ENCODE measurements at regions not wholly inside any gene's neighbourhood (a gene's known extent, or its start where the extent isn't known, plus 50 kb on each side); places are given as distances from the start of the nearest gene placed in this dataset.

DNA sequence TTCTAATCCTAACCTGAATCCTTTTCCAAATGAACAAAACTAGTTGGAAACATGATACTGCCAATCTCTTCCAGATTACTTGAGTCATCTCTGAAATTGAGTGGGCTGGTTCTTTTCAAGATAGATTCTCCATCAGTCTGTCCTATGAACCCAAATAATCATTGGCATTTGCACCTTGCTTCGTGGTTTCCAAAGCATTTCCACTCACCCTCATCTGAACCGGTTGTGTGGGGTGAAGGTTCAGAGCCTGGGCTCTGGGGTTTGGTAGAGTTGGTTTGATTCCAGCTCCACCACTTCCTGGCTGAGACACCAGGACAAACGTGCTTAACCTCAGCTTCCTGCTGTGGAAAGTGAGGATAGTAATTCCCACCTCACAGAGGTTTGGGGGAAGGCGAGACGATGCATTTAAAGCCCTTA is 206.4 kb upstream of the E2F8 start:
- Mint-ChIP-seq H3K27me3 (ENCODE audit: low read depth in 3 of 3) (peaks cover 0 to 3% (median 0%) of the 10 kb centered on the region in 3 donors), H3K4me3 (no peak overlapping the region), H3K4me1 (no peaks in the 10 kb centered on the region), H3K27ac (no peak overlapping the region), H3K36me3 (no peaks in the 10 kb centered on the region), H3K9me3 (peaks cover 0 to 2% (median 0%) of the 10 kb centered on the region in 7 donors)
- Histone ChIP-seq H3K36me3 (replicated peaks in 1 of 2; ENCODE audit: control insufficient read depth in 1 of 2, insufficient read depth in 2 of 2, low read length in 2 of 2) (no peaks in the 10 kb centered on the region), H3K27ac (ENCODE audit: low read depth in 1 of 2, low read length in 2 of 2) (no peak overlapping the region), H4K20me1 (ENCODE audit: insufficient read depth, low read length) (no peaks in the 10 kb centered on the region), H3K9me3 (replicated peaks in 1 of 2; ENCODE audit: control insufficient read depth in 1 of 2, insufficient read depth in 1 of 2, low read length in 2 of 2) (no peaks in the 10 kb centered on the region), H3K4me1 (ENCODE audit: control insufficient read depth in 1 of 2, insufficient read depth in 2 of 2, low read length in 2 of 2) (no peaks in the 10 kb centered on the region), H3K9ac (ENCODE audit: insufficient read depth, low read length, poor library complexity, severe bottlenecking) (no peak overlapping the region), H2AFZ (ENCODE audit: insufficient read depth, low read depth, low read length, poor library complexity, severe bottlenecking) (no peak overlapping the region), H3K27me3 (ENCODE audit: control insufficient read depth in 2 of 2, insufficient read depth in 2 of 2, low read length in 2 of 2) (no peaks in the 10 kb centered on the region), H3K4me2 (replicated peaks; ENCODE audit: extremely low read depth, low read length, poor library complexity, severe bottlenecking) (no peak overlapping the region), H3K4me3 (replicated peaks in 1 of 3; ENCODE audit: low read depth in 2 of 3, low read length in 3 of 3) (no peak overlapping the region), H3K79me2 (ENCODE audit: insufficient read depth, low read length) (no peaks in the 10 kb centered on the region)
- intact Hi-C loops (cut with micrococcal nuclease), result no loop called here
- no CpG with 5 or more reads among the region's 5 CpGs for WGBS (ENCODE audit: insufficient coverage)
- TF ChIP-seq, protein P1, sequence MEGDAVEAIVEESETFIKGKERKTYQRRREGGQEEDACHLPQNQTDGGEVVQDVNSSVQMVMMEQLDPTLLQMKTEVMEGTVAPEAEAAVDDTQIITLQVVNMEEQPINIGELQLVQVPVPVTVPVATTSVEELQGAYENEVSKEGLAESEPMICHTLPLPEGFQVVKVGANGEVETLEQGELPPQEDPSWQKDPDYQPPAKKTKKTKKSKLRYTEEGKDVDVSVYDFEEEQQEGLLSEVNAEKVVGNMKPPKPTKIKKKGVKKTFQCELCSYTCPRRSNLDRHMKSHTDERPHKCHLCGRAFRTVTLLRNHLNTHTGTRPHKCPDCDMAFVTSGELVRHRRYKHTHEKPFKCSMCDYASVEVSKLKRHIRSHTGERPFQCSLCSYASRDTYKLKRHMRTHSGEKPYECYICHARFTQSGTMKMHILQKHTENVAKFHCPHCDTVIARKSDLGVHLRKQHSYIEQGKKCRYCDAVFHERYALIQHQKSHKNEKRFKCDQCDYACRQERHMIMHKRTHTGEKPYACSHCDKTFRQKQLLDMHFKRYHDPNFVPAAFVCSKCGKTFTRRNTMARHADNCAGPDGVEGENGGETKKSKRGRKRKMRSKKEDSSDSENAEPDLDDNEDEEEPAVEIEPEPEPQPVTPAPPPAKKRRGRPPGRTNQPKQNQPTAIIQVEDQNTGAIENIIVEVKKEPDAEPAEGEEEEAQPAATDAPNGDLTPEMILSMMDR (IDR thresholded peaks at IDR 0.05), result no peak
- DNase-seq, result no peak

DNA sequence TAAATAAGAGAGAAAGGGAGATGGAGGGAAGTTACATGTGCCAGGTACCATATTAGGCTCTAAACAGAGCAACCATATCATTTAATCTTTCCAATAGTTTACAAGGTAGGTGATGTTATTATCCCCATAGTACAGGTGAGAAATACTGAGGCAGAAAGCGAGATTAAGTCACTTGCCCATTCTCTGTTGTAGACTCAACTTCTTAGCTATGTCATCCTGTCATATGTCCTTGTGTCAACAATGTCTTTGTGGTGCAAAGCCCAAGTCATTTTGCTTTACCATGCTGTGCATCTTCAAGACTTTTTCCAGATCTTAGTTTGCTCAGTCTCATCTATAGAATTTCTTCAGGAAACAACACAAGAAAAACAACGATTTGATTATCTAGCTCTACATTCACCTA is 205.0 kb upstream of the E2F8 start:
- TF ChIP-seq, protein P1 (IDR thresholded peaks at IDR 0.05), result no peak
- H2AFZ ChIP-seq (ENCODE audit: insufficient read depth, low read depth, low read length, poor library complexity, severe bottlenecking), result no peak overlapping the region
- peaks cover 0 to 3% (median 0%) of the 10 kb centered on the region in 3 donors for H3K27me3 Mint-ChIP-seq (ENCODE audit: low read depth in 3 of 3)
- H3K79me2 ChIP-seq (ENCODE audit: insufficient read depth, low read length), result no peaks in the 10 kb centered on the region
- intact Hi-C loops (cut with micrococcal nuclease), result no loop called here
- no peaks in the 10 kb centered on the region for H3K4me1 ChIP-seq (ENCODE audit: control insufficient read depth in 1 of 2, insufficient read depth in 2 of 2, low read length in 2 of 2)
- no peaks in the 10 kb centered on the region for H3K4me1 Mint-ChIP-seq
- H3K36me3 Mint-ChIP-seq, result no peaks in the 10 kb centered on the region
- no peak overlapping the region for H3K9ac ChIP-seq (ENCODE audit: insufficient read depth, low read length, poor library complexity, severe bottlenecking)
- no peaks in the 10 kb centered on the region for H3K9me3 ChIP-seq (replicated peaks in 1 of 2; ENCODE audit: control insufficient read depth in 1 of 2, insufficient read depth in 1 of 2, low read length in 2 of 2)
- H3K4me2 ChIP-seq (replicated peaks; ENCODE audit: extremely low read depth, low read length, poor library complexity, severe bottlenecking), result no peak overlapping the region
- no peak overlapping the region for H3K4me3 ChIP-seq (replicated peaks in 1 of 3; ENCODE audit: low read depth in 2 of 3, low read length in 3 of 3)
- H3K9me3 Mint-ChIP-seq, result peaks cover 0 to 2% (median 0%) of the 10 kb centered on the region in 7 donors
- H4K20me1 ChIP-seq (ENCODE audit: insufficient read depth, low read length), result no peaks in the 10 kb centered on the region
- H3K27me3 ChIP-seq (ENCODE audit: control insufficient read depth in 2 of 2, insufficient read depth in 2 of 2, low read length in 2 of 2), result no peaks in the 10 kb centered on the region
- no peak overlapping the region for H3K27ac Mint-ChIP-seq
- H3K36me3 ChIP-seq (replicated peaks in 1 of 2; ENCODE audit: control insufficient read depth in 1 of 2, insufficient read depth in 2 of 2, low read length in 2 of 2), result no peaks in the 10 kb centered on the region
- WGBS (ENCODE audit: insufficient coverage), result 28% methylated on average over 2 of the region's 2 CpGs
- DNase-seq, result no peak
- H3K4me3 Mint-ChIP-seq, result no peak overlapping the region
- no peak overlapping the region for H3K27ac ChIP-seq (ENCODE audit: low read depth in 1 of 2, low read length in 2 of 2)
